ENCODE measurements at regions not wholly inside any gene's neighbourhood (a gene's known extent, or its start where the extent isn't known, plus 50 kb on each side); places are given as distances from the start of the nearest gene placed in this dataset.

GRCh38 chr3:181906338-181906737, 194.6 kb downstream of the SOX2 start:
- no peak for DNase-seq (ENCODE audit: low spot score in 2 of 2)
- no peaks in the 10 kb centered on the region for H3K36me3 ChIP-seq
- no peaks in the 10 kb centered on the region for H3K9me3 ChIP-seq
- no peak overlapping the region for H3K27ac ChIP-seq
- WGBS: 29% methylated on average over 3 of the region's 3 CpGs
- no peaks in the 10 kb centered on the region for H3K27me3 ChIP-seq
- H3K4me3 ChIP-seq: no peak overlapping the region
- TF ChIP-seq POLR2A (IDR thresholded peaks at IDR 0.05) (no peak), CTCF (IDR thresholded peaks at IDR 0.05) (no peak), EP300 (IDR thresholded peaks at IDR 0.05) (no peak), POLR2AphosphoS5 (IDR thresholded peaks at IDR 0.05) (no peak)
- peaks cover 6% of the 10 kb centered on the region for H3K4me1 ChIP-seq

GRCh38 chr3:181909241-181909640, 197.5 kb downstream of the SOX2 start:
- H3K27me3 ChIP-seq: no peaks in the 10 kb centered on the region
- peaks cover 4% of the 10 kb centered on the region for H3K4me1 ChIP-seq
- DNase-seq (ENCODE audit: low spot score in 2 of 2): no peak
- no peak overlapping the region for H3K27ac ChIP-seq
- H3K36me3 ChIP-seq: no peaks in the 10 kb centered on the region
- H3K4me3 ChIP-seq: no peak overlapping the region
- no peak for TF ChIP-seq POLR2AphosphoS5 (IDR thresholded peaks at IDR 0.05)
- TF ChIP-seq EP300 (IDR thresholded peaks at IDR 0.05): no peak
- TF ChIP-seq CTCF (IDR thresholded peaks at IDR 0.05): no peak
- TF ChIP-seq POLR2A (IDR thresholded peaks at IDR 0.05): no peak
- whole genome bisulfite sequencing: 90% methylated on average over 2 of the region's 2 CpGs
- H3K9me3 ChIP-seq: no peaks in the 10 kb centered on the region

GRCh38 chr3:181912384-181912783, 200.7 kb downstream of the SOX2 start:
- no peak overlapping the region for H3K4me3 ChIP-seq
- no peak for TF ChIP-seq CTCF (IDR thresholded peaks at IDR 0.05)
- no peak for TF ChIP-seq POLR2A (IDR thresholded peaks at IDR 0.05)
- TF ChIP-seq EP300 (IDR thresholded peaks at IDR 0.05): no peak
- no peak for TF ChIP-seq POLR2AphosphoS5 (IDR thresholded peaks at IDR 0.05)
- H3K4me1 ChIP-seq: peaks cover 14% of the 10 kb centered on the region
- no peaks in the 10 kb centered on the region for H3K36me3 ChIP-seq
- no peak for DNase-seq (ENCODE audit: low spot score in 2 of 2)
- 83% methylated on average over 4 of the region's 4 CpGs for WGBS
- no peak overlapping the region for H3K27ac ChIP-seq
- no peaks in the 10 kb centered on the region for H3K9me3 ChIP-seq
- H3K27me3 ChIP-seq: no peaks in the 10 kb centered on the region

GRCh38 chr3:181913254-181913653, 201.5 kb downstream of the SOX2 start:
- H3K27ac ChIP-seq: no peak overlapping the region
- no peak overlapping the region for H3K4me3 ChIP-seq
- H3K27me3 ChIP-seq: no peaks in the 10 kb centered on the region
- 53% methylated on average over 2 of the region's 2 CpGs for WGBS
- no peaks in the 10 kb centered on the region for H3K36me3 ChIP-seq
- no peaks in the 10 kb centered on the region for H3K9me3 ChIP-seq
- DNase-seq (ENCODE audit: low spot score in 2 of 2): no peak
- peaks cover 14% of the 10 kb centered on the region for H3K4me1 ChIP-seq
- no peak for TF ChIP-seq EP300 (IDR thresholded peaks at IDR 0.05)
- no peak for TF ChIP-seq POLR2AphosphoS5 (IDR thresholded peaks at IDR 0.05)
- no peak for TF ChIP-seq POLR2A (IDR thresholded peaks at IDR 0.05)
- no peak for TF ChIP-seq CTCF (IDR thresholded peaks at IDR 0.05)

GRCh38 chr3:181915551-181915950, 203.8 kb downstream of the SOX2 start:
- Histone ChIP-seq H3K36me3 (no peaks in the 10 kb centered on the region), H3K27ac (no peak overlapping the region), H3K4me1 (peaks cover 14% of the 10 kb centered on the region), H3K27me3 (no peaks in the 10 kb centered on the region), H3K4me3 (no peak overlapping the region), H3K9me3 (no peaks in the 10 kb centered on the region)
- 32% methylated on average over 6 of the region's 6 CpGs for WGBS
- no peak for TF ChIP-seq EP300 (IDR thresholded peaks at IDR 0.05)
- TF ChIP-seq CTCF (IDR thresholded peaks at IDR 0.05): no peak
- no peak for TF ChIP-seq POLR2AphosphoS5 (IDR thresholded peaks at IDR 0.05)
- TF ChIP-seq POLR2A (IDR thresholded peaks at IDR 0.05): no peak
- DNase-seq (ENCODE audit: low spot score in 2 of 2): no peak

All from suprapubic skin (tissue), 4 donors.